ENCODE measurements at regions not wholly inside any gene's neighbourhood (a gene's known extent, or its start where the extent isn't known, plus 50 kb on each side); places are given as distances from the start of the nearest gene placed in this dataset.

GRCh38 chr3:59268170-59268569 lies 218.3 kb upstream of the CFAP20DC start (continued):
- TF ChIP-seq REST (IDR thresholded peaks at IDR 0.05; ENCODE audit: unreplicated experiment): no peak

- Mint-ChIP-seq H3K4me1 (no peaks in the 10 kb centered on the region), H3K27ac (no peak overlapping the region), H3K9me3 (peaks cover 7% of the 10 kb centered on the region; the same call in 2 of the 3 replicates), H3K4me3 (no peak overlapping the region), H3K36me3 (ENCODE audit: low read depth) (no peaks in the 10 kb centered on the region), H3K27me3 (ENCODE audit: insufficient read depth, low read depth, poor library complexity) (no peaks in the 10 kb centered on the region)
- Histone ChIP-seq H3K4me3 (no peak overlapping the region), H3K4me1 (ENCODE audit: insufficient read depth) (no peaks in the 10 kb centered on the region), H3K9me2 (ENCODE audit: insufficient read depth) (peaks cover 5% of the 10 kb centered on the region; the same call in 1 of the 2 replicates), H3K27ac (ENCODE audit: low read depth) (no peak overlapping the region), H4K20me1 (replicated peaks; ENCODE audit: insufficient read depth) (no peaks in the 10 kb centered on the region), H3K27me3 (ENCODE audit: insufficient read depth) (no peaks in the 10 kb centered on the region), H3K79me2 (replicated peaks; ENCODE audit: insufficient read depth) (no peaks in the 10 kb centered on the region), H3K4me2 (no peak overlapping the region), H2AFZ (no peak overlapping the region), H3K36me3 (ENCODE audit: insufficient read depth) (no peaks in the 10 kb centered on the region; the same call in 1 of the 2 replicates), H3F3A (replicated peaks; ENCODE audit: low read depth) (no peaks in the 10 kb centered on the region)
- DNase-seq (ENCODE audit: low spot score) (no peak), ATAC-seq (no peak)
- TF ChIP-seq CREB1 (CRISPR knock-in tag; IDR thresholded peaks at IDR 0.05; ENCODE audit: low read depth) (no peak), STAT1 (IDR thresholded peaks at IDR 0.05; ENCODE audit: unreplicated experiment) (no peak), ETS1 (IDR thresholded peaks at IDR 0.05) (no peak), POLR2AphosphoS5 (IDR thresholded peaks at IDR 0.05; ENCODE audit: low read depth) (no peak), JUNB (IDR thresholded peaks at IDR 0.05; ENCODE audit: unreplicated experiment) (no peak), NANOG (IDR thresholded peaks at IDR 0.05; ENCODE audit: borderline replicate concordance) (no peak), ZNF114 (CRISPR knock-in tag; IDR thresholded peaks at IDR 0.05) (no peak), REST (IDR thresholded peaks at IDR 0.05; ENCODE audit: unreplicated experiment) (no peak), CTCF (conservative IDR thresholded peaks at IDR 0.05; ENCODE audit: low read depth in 2 of 2) (no peak)
Measured at GRCh38 chr3:59267021-59267420, 217.2 kb upstream of the CFAP20DC start.
